ENCODE measurements at regions not wholly inside any gene's neighbourhood (a gene's known extent, or its start where the extent isn't known, plus 50 kb on each side); places are given as distances from the start of the nearest gene placed in this dataset.
A peak's percentile ranks its signal among the peaks of the same experiment; 100 is the strongest.

DNA sequence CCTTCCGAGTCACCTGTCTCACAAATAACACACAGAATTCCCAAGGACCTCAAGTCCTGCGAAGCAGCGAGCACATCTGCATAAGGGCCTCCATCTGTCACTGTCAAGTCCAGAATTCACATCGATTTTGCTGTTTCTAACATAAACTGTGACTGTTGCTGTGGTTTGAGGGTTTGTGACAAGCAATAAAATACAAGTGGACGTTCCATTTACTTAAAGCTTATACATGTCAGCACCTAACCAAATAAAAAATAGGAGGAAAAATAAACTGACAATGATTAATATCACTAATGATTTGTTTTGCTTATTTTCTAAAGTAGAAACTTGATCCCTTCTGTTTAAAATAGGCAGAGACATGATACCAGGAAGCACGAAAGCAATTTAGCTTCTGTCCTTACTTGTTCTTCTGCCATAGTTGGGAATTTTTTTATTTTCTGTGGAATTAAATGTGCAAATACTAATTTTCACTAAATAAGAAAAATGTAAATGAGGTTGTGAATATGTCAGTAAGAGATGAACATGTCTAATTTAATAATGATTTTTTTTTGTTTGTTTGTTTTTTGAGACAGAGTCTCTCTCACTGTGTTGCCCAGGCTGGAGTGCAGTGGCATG lies 279.1 kb downstream of the FGF9 start:
- no CpG with 5 or more reads among the region's 6 CpGs for WGBS, 2 experiments (ENCODE audit: extremely low coverage in 2 of 2, insufficient read length in 1 of 2)
- Histone ChIP-seq H2BK20ac (ENCODE audit: low read depth, low read length) (0 out of 2 replicates have a peak overlapping the region, but pooled peaks have one; percentile 11), H2BK15ac (ENCODE audit: low read depth, low read length) (no peak overlapping the region), H3K4ac (ENCODE audit: low read depth, low read length) (no peak overlapping the region), H4K5ac (ENCODE audit: low read depth, low read length) (no peak overlapping the region), H3K27me3 (ENCODE audit: control insufficient read depth, insufficient read depth, low read length) (no peaks in the 10 kb centered on the region; the same call in 1 of the 2 replicates), H2BK120ac (ENCODE audit: low read depth, low read length) (peak overlapping the region; percentile 39; the same call in 1 of the 2 replicates), H3K56ac (ENCODE audit: extremely low read depth, insufficient read depth, low read length) (no peak overlapping the region), H2AFZ (replicated peaks; ENCODE audit: low read length, poor library complexity) (no peak overlapping the region), H3K4me2 (ENCODE audit: low read depth, low read length) (no peak overlapping the region), H3K4me1 (ENCODE audit: control insufficient read depth, insufficient read depth, low read length) (peaks cover 5% of the 10 kb centered on the region), H3K36me3 (ENCODE audit: control insufficient read depth, insufficient read depth, low read length) (no peaks in the 10 kb centered on the region), H3K14ac (replicated peaks; ENCODE audit: low read depth, low read length) (no peak overlapping the region), H4K20me1 (ENCODE audit: insufficient read depth, low read length) (no peaks in the 10 kb centered on the region), H4K91ac (ENCODE audit: insufficient read depth, low read depth, low read length) (no peak overlapping the region), H3K9ac (ENCODE audit: low read depth, low read length) (no peak overlapping the region), H3K9me1 (ENCODE audit: insufficient read depth, low read length) (no peaks in the 10 kb centered on the region), H2AK5ac (ENCODE audit: low read depth, low read length) (no peak overlapping the region), H3K23ac (ENCODE audit: low read depth, low read length) (no peak overlapping the region), H3K4me3 (ENCODE audit: insufficient read depth, low read depth, low read length) (no peak overlapping the region), H2BK5ac (ENCODE audit: low read depth, low read length, poor library complexity, severe bottlenecking) (no peak overlapping the region), H3K79me1 (ENCODE audit: low read depth in 1 of 2, low read length in 2 of 2) (no peaks in the 10 kb centered on the region), H4K8ac (ENCODE audit: low read depth in 2 of 2, low read length in 2 of 2) (no peak overlapping the region), H3K18ac (ENCODE audit: low read depth, low read length) (peak overlapping the region; percentile 28; the same call in 1 of the 2 replicates), H3K9me3 (ENCODE audit: control insufficient read depth, insufficient read depth, low read length) (peaks cover 10% of the 10 kb centered on the region), H2AK9ac (replicated peaks; ENCODE audit: low read depth, low read length, poor library complexity) (no peak overlapping the region), H3K27ac (ENCODE audit: insufficient read depth, low read length) (no peak overlapping the region)
- no TSS peak for BruUV-seq (replicated peaks)
- POLR2A ChIA-PET (ENCODE audit: unreplicated experiment): no interaction called here
- in situ Hi-C loops (cut with MboI; ENCODE audit: low sequenced_read_pairs): loop anchor here (25.0 kb wide), 1 partner anchor 1362 kb away; no protein-coding TSS in a partner anchor
- DNase-seq (peak; percentile 44), ATAC-seq (ENCODE audit: low read depth) (peak; percentile 52)
- CTCF ChIA-PET: no interaction called here
- dilution Hi-C loops (cut with HindIII; ENCODE audit: low sequenced_read_pairs, unreplicated experiment): no loop called here
- intact Hi-C loops (cut with micrococcal nuclease): no loop called here
- TF ChIP-seq SMC3 (IDR thresholded peaks at IDR 0.05; ENCODE audit: low read depth, low read length): no peak
- no peak for TF ChIP-seq BHLHE40 (IDR thresholded peaks at IDR 0.05; ENCODE audit: low read depth, low read length)
- no peak for TF ChIP-seq CEBPB (IDR thresholded peaks at IDR 0.05; ENCODE audit: low read depth, low read length)
- TF ChIP-seq MXI1 (IDR thresholded peaks at IDR 0.05; ENCODE audit: borderline replicate concordance, low read depth, low read length): no peak
- TF ChIP-seq, protein P1, sequence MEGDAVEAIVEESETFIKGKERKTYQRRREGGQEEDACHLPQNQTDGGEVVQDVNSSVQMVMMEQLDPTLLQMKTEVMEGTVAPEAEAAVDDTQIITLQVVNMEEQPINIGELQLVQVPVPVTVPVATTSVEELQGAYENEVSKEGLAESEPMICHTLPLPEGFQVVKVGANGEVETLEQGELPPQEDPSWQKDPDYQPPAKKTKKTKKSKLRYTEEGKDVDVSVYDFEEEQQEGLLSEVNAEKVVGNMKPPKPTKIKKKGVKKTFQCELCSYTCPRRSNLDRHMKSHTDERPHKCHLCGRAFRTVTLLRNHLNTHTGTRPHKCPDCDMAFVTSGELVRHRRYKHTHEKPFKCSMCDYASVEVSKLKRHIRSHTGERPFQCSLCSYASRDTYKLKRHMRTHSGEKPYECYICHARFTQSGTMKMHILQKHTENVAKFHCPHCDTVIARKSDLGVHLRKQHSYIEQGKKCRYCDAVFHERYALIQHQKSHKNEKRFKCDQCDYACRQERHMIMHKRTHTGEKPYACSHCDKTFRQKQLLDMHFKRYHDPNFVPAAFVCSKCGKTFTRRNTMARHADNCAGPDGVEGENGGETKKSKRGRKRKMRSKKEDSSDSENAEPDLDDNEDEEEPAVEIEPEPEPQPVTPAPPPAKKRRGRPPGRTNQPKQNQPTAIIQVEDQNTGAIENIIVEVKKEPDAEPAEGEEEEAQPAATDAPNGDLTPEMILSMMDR (conservative IDR thresholded peaks at IDR 0.05; ENCODE audit: low read depth, low read length): no peak
- TF ChIP-seq, protein P2, sequence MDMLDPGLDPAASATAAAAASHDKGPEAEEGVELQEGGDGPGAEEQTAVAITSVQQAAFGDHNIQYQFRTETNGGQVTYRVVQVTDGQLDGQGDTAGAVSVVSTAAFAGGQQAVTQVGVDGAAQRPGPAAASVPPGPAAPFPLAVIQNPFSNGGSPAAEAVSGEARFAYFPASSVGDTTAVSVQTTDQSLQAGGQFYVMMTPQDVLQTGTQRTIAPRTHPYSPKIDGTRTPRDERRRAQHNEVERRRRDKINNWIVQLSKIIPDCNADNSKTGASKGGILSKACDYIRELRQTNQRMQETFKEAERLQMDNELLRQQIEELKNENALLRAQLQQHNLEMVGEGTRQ (IDR thresholded peaks at IDR 0.05; ENCODE audit: low read depth, low read length): no peak
- TF ChIP-seq FOS (IDR thresholded peaks at IDR 0.05; ENCODE audit: low read depth, low read length): no peak
- no peak for TF ChIP-seq POLR2A (IDR thresholded peaks at IDR 0.05; ENCODE audit: low read depth, low read length)
